Brain microvascular endothelial cell (primary cell): ENCODE measurements at regions not wholly inside any gene's neighbourhood (a gene's known extent, or its start where the extent isn't known, plus 50 kb on each side); places are given as distances from the start of the nearest gene placed in this dataset.

ENCODE experiments used
- DNase-seq: peaks from one replicate; pipeline ENCODE4 v3.0.0-alpha.2; 2020
- H3K27ac ChIP-seq: fragments of 250-450 bp; sonication (Bioruptor Pico); 2 replicates; pipeline ENCODE4 v1.5.1; 2020; ENCODE audit warnings: mild to moderate bottlenecking, moderate library complexity
- H3K27me3 ChIP-seq: fragments of 250-450 bp; sonication (Bioruptor Pico); replicated peaks from 2 replicates; pipeline ENCODE4 v1.5.1; 2020; ENCODE audit warnings: mild to moderate bottlenecking
- H3K36me3 ChIP-seq: fragments of 250-450 bp; sonication (Bioruptor Pico); replicated peaks from 2 replicates; pipeline ENCODE4 v1.5.1; 2020; ENCODE audit warnings: mild to moderate bottlenecking
- H3K4me3 ChIP-seq: 2 replicates; pipeline ENCODE4 v1.5.1; 2011; ENCODE audit warnings: low read depth, mild to moderate bottlenecking, control low read depth, low read length, moderate library complexity
- CTCF ChIP-seq: IDR thresholded peaks from 2 replicates; pipeline ENCODE4 v1.5.1; 2011; ENCODE audit warnings: low read depth, mild to moderate bottlenecking, moderate library complexity, low read length, control low read depth, inconsistent platforms; ENCODE audit errors: missing control alignments
- in situ Hi-C: cut with HindIII; loops from 2 replicates; pipeline ENCODE4 v1.10.0; 2017; ENCODE audit warnings: low sequenced_read_pairs, low pct_ligation_motif_present

GRCh38 chr5:112025757-112026156 is 268.8 kb upstream of the NREP start:
- Histone ChIP-seq H3K4me3 (no peak overlapping the region), H3K27ac (no peak overlapping the region), H3K36me3 (no peaks in the 10 kb centered on the region), H3K27me3 (no peaks in the 10 kb centered on the region)
- TF ChIP-seq CTCF = no peak
- in situ Hi-C loops = no loop called here
- DNase-seq = no peak

GRCh38 chr5:112024769-112025168 is 267.8 kb upstream of the NREP start:
- in situ Hi-C loops = no loop called here

GRCh38 chr5:112024221-112024620 is 267.2 kb upstream of the NREP start:
- TF ChIP-seq CTCF = no peak
- Histone ChIP-seq H3K36me3 (no peaks in the 10 kb centered on the region), H3K4me3 (no peak overlapping the region), H3K27me3 (no peaks in the 10 kb centered on the region), H3K27ac (no peak overlapping the region)
- in situ Hi-C loops = no loop called here
- no peak for DNase-seq

More at GRCh38 chr5:112024769-112025168, 267.8 kb upstream of the NREP start:
- no peak overlapping the region for H3K4me3 ChIP-seq
- H3K27me3 ChIP-seq = no peaks in the 10 kb centered on the region
- H3K36me3 ChIP-seq = no peaks in the 10 kb centered on the region
- no peak overlapping the region for H3K27ac ChIP-seq
- no peak for DNase-seq
- no peak for TF ChIP-seq CTCF

- H3K4me3 ChIP-seq = no peak overlapping the region
- in situ Hi-C loops = no loop called here
- TF ChIP-seq CTCF = no peak
- no peak for DNase-seq
- no peaks in the 10 kb centered on the region for H3K36me3 ChIP-seq
- no peaks in the 10 kb centered on the region for H3K27me3 ChIP-seq
- H3K27ac ChIP-seq = no peak overlapping the region
Measured at GRCh38 chr5:112023766-112024165, 266.8 kb upstream of the NREP start.

GRCh38 chr5:112018846-112019245 is 261.9 kb upstream of the NREP start:
- H3K36me3 ChIP-seq = no peaks in the 10 kb centered on the region
- TF ChIP-seq CTCF = no peak
- H3K27me3 ChIP-seq = no peaks in the 10 kb centered on the region
- in situ Hi-C loops = no loop called here
- no peak overlapping the region for H3K4me3 ChIP-seq
- no peak for DNase-seq
- H3K27ac ChIP-seq = no peak overlapping the region

GRCh38 chr5:112016980-112017379 is 260.0 kb upstream of the NREP start:
- no peak for TF ChIP-seq CTCF
- no peak for DNase-seq
- in situ Hi-C loops = no loop called here

More at GRCh38 chr5:112016980-112017379, 260.0 kb upstream of the NREP start:
- H3K4me3 ChIP-seq = no peak overlapping the region
- no peak overlapping the region for H3K27ac ChIP-seq
- H3K27me3 ChIP-seq = no peaks in the 10 kb centered on the region
- H3K36me3 ChIP-seq = no peaks in the 10 kb centered on the region
